SK-N-SH (cell line): ENCODE measurements at regions not wholly inside any gene's neighbourhood (a gene's known extent, or its start where the extent isn't known, plus 50 kb on each side); places are given as distances from the start of the nearest gene placed in this dataset.

Source experiments
- CTCF ChIA-PET: fragments of 300-600, 350-600 bp; formaldehyde crosslinking; extraction: SDS; loops from one replicate; lab custom pipeline; 2021; lab: Yijun Ruan, JAX
- POLR2A ChIA-PET: fragments of 350-600 bp; sonication (Branson Sonifier 250); formaldehyde crosslinking; extraction: SDS; loops from one replicate; lab custom pipeline; 2020; ENCODE audit warnings: antibody characterized with exemption, inconsistent platforms; lab: Yijun Ruan, JAX
- DNase-seq: peaks from one replicate; pipeline ENCODE4 v3.0.0; 2012
- H2AFZ ChIP-seq: fragments of 200-600 bp; sonication (generic); 2 replicates; pipeline ENCODE4 v1.8.1; 2016; ENCODE audit warnings: antibody characterized with exemption, mild to moderate bottlenecking, low read depth
- H3F3A ChIP-seq: fragments of 200-600 bp; sonication (generic); replicated peaks from 2 replicates; pipeline ENCODE3; 2016; ENCODE audit warnings: antibody characterized with exemption, mild to moderate bottlenecking; ENCODE audit not compliant: insufficient read depth
- H3K27ac ChIP-seq, 2 experiments: fragments of 200-500 bp in 1 of 2; fragments of 200-600 bp in 1 of 2; sonication (Bioruptor generic) in 1 of 2; sonication (generic), shearing (Covaris generic) in 1 of 2; 2 replicates each; pipeline versions ENCODE4 v1.5.1 to v1.6.1; 2014 to 2016; ENCODE audit warnings: low read depth in 2 of 2, inconsistent platforms in 1 of 2, low read length in 1 of 2, mild to moderate bottlenecking in 1 of 2, mixed read lengths in 1 of 2
- H3K27me3 ChIP-seq: fragments of 200-600 bp; sonication (generic), shearing (Covaris generic); 2 replicates; pipeline ENCODE4 v1.6.1; 2016; ENCODE audit warnings: mixed run types; ENCODE audit not compliant: insufficient read depth
- H3K36me3 ChIP-seq, 2 experiments: fragments of 200-500 bp in 1 of 2; fragments of 200-600 bp in 1 of 2; sonication (Bioruptor generic) in 1 of 2; sonication (generic) in 1 of 2; replicated peaks in 1 of 2; 2 replicates each; pipeline versions ENCODE3 to v1.5.1; 2014 to 2016; ENCODE audit warnings: low read length in 1 of 2, mild to moderate bottlenecking in 1 of 2; ENCODE audit not compliant: insufficient read depth in 2 of 2, control insufficient read depth in 1 of 2
- H3K4me1 ChIP-seq, 2 experiments: fragments of 200-500 bp in 1 of 2; fragments of 200-600 bp in 1 of 2; sonication (Bioruptor generic) in 1 of 2; sonication (generic), shearing (Covaris generic) in 1 of 2; 2 replicates each; pipeline versions ENCODE4 v1.5.1 to v1.6.1; 2014 to 2016; ENCODE audit warnings: low read depth in 1 of 2, low read length in 1 of 2, mixed run types in 1 of 2; ENCODE audit not compliant: insufficient read depth in 2 of 2, control insufficient read depth in 1 of 2
- H3K4me2 ChIP-seq: fragments of 200-600 bp; sonication (generic), shearing (Covaris generic); 2 replicates; pipeline ENCODE4 v1.6.1; 2017; ENCODE audit warnings: mixed run types
- H3K4me3 ChIP-seq, 2 experiments: fragments of 200-500 bp in 1 of 2; fragments of 200-600 bp in 1 of 2; sonication (Bioruptor generic) in 1 of 2; sonication (generic), shearing (Covaris generic) in 1 of 2; 2 replicates each; pipeline versions ENCODE4 v1.5.1 to v1.8.1; 2014 to 2016; ENCODE audit warnings: low read depth in 2 of 2, inconsistent platforms in 1 of 2, low read length in 1 of 2, mild to moderate bottlenecking in 1 of 2, mixed read lengths in 1 of 2, moderate library complexity in 1 of 2
- H3K79me2 ChIP-seq: fragments of 200-600 bp; sonication (generic); 2 replicates; pipeline ENCODE4 v1.8.1; 2017; ENCODE audit warnings: mild to moderate bottlenecking; ENCODE audit not compliant: insufficient read depth
- H3K9ac ChIP-seq: fragments of 200-600 bp; sonication (generic); 2 replicates; pipeline ENCODE4 v1.6.1; 2017; ENCODE audit warnings: mixed run types
- H3K9me2 ChIP-seq: fragments of 200-600 bp; sonication (generic); 2 replicates; pipeline ENCODE4 v1.6.1; 2017; ENCODE audit warnings: mixed run types
- H3K9me3 ChIP-seq: fragments of 200-600 bp; sonication (generic); 2 replicates; pipeline ENCODE4 v1.6.1; 2017; ENCODE audit warnings: mixed run types, mild to moderate bottlenecking, moderate library complexity
- H4K20me1 ChIP-seq: fragments of 200-600 bp; sonication (generic); 2 replicates; pipeline ENCODE4 v1.6.1; 2017; ENCODE audit warnings: mild to moderate bottlenecking, mixed run types; ENCODE audit not compliant: insufficient read depth
- ELF1 ChIP-seq: IDR thresholded peaks from 2 replicates; pipeline ENCODE4 v1.4.0; 2012
- EZH2phosphoT487 ChIP-seq: fragments of 200-600 bp; sonication (generic); IDR thresholded peaks from 2 replicates; pipeline ENCODE4 v1.6.1; 2017; ENCODE audit warnings: low read depth, mixed run types, mild to moderate bottlenecking, antibody characterized with exemption, moderate library complexity, borderline replicate concordance
- FOXJ3 ChIP-seq: sonication (generic); formaldehyde crosslinking; IDR thresholded peaks from 2 replicates; pipeline ENCODE4 v1.5.1; 2020; ENCODE audit warnings: mild to moderate bottlenecking, missing genetic modification reagents
- GABPA ChIP-seq: IDR thresholded peaks from 2 replicates; pipeline ENCODE4 v1.4.0; 2012; ENCODE audit warnings: low read depth, mild to moderate bottlenecking
- GATA2 ChIP-seq: sonication (generic); formaldehyde crosslinking; IDR thresholded peaks from 2 replicates; pipeline ENCODE4 v1.5.0; 2020; ENCODE audit warnings: mild to moderate bottlenecking, missing genetic modification reagents
- JUND ChIP-seq: IDR thresholded peaks from 2 replicates; pipeline ENCODE4 v1.4.0; 2012
- MXI1 ChIP-seq: IDR thresholded peaks from 2 replicates; pipeline ENCODE4 v1.6.1; 2012; ENCODE audit warnings: mild to moderate bottlenecking, low read depth, low read length, improper control_type of control experiment
- RAD21 ChIP-seq: IDR thresholded peaks from 2 replicates; pipeline ENCODE4 v1.6.1; 2012; ENCODE audit warnings: mild to moderate bottlenecking, low read length
- REST ChIP-seq: IDR thresholded peaks from 2 replicates; pipeline ENCODE4 v1.6.1; 2012; ENCODE audit warnings: mild to moderate bottlenecking, low read depth, low read length, moderate library complexity
- RFX5 ChIP-seq: IDR thresholded peaks from 2 replicates; pipeline ENCODE4 v1.6.1; 2012; ENCODE audit warnings: mild to moderate bottlenecking, improper control_type of control experiment, low read length
- USF1 ChIP-seq: IDR thresholded peaks from 2 replicates; pipeline ENCODE4 v1.4.0; 2012; ENCODE audit warnings: low read depth, borderline replicate concordance
- YY1 ChIP-seq: IDR thresholded peaks from 2 replicates; pipeline ENCODE4 v1.4.0; 2012; ENCODE audit warnings: low read depth, mild to moderate bottlenecking

- POLR2A ChIA-PET = no interaction called here
Observed at GRCh38 chr6:74717591-74717990, 488.3 kb downstream of the COL12A1 start.

More at GRCh38 chr6:74717591-74717990, 488.3 kb downstream of the COL12A1 start:
- H3K27ac ChIP-seq = no peak overlapping the region
- no peak overlapping the region for H3K9ac ChIP-seq
- no peaks in the 10 kb centered on the region for H3K27me3 ChIP-seq
- no peaks in the 10 kb centered on the region for H3K36me3 ChIP-seq
- no peak overlapping the region for H2AFZ ChIP-seq
- H3K79me2 ChIP-seq = no peaks in the 10 kb centered on the region
- no peak overlapping the region for H3K4me3 ChIP-seq
- H3K9me2 ChIP-seq = 0 out of 2 replicates have a peak, but pooled peaks cover 3% of the 10 kb centered on the region
- no peaks in the 10 kb centered on the region for H3F3A ChIP-seq
- CTCF ChIA-PET = no interaction called here
- TF ChIP-seq GABPA (no peak), FOXJ3 (no peak), ELF1 (no peak), YY1 (no peak), USF1 (no peak), REST (no peak), GATA2 (CRISPR knock-in tag) (no peak), RFX5 (no peak), RAD21 (no peak), EZH2phosphoT487 (no peak), MXI1 (no peak), JUND (no peak)
- TF ChIP-seq, all 33 proteins: peak for 0
- no peaks in the 10 kb centered on the region for H3K9me3 ChIP-seq
- no peak for DNase-seq
- no peak overlapping the region for H3K4me2 ChIP-seq
- no peaks in the 10 kb centered on the region for H4K20me1 ChIP-seq
- H3K4me1 ChIP-seq = no peaks in the 10 kb centered on the region
